ENCODE measurements at regions not wholly inside any gene's neighbourhood (a gene's known extent, or its start where the extent isn't known, plus 50 kb on each side); places are given as distances from the start of the nearest gene placed in this dataset.

DNA sequence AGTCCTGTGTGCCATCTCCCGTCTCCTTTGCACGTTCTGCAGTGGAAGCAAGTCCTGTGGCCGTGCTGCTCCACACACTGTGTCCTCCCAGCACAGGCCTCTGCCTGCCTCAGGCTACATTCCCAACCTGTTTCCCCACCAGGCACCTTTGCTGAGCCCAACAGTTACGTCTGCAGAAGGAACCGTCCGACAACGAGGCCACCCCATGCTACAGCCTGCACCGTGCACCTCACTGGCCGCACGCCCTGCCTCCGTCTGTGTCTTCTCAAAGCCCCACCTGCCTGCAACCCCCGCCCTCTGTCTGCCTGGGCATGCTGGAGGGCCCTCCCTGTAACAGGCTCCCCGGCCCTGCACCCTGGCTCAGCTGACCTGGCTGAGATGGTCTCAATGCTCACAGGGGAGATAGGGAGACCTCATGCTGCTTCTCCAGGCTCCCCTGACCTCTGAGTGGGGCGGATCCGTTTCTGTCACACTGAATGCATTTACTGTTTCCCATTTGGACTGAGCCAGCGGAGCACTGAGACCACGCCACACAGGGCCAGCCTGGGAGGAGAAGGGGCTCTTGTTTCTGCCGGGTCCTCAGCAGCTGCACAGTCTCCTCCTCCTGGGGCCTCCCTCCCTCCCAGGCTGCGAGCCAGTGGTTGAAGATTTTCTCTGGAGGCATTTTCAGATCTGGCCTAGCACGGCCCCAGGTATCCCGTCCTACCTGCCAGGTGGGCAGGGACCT lies 109.1 kb upstream of the OTOS start:
- ChIA-PET POLR2A (no interaction called here), CTCF (no interaction called here)
- DNase-seq (ENCODE audit: extremely low spot score) = no peak
- TF ChIP-seq L3MBTL2 (conservative IDR thresholded peaks at IDR 0.05) (no peak), ELF4 (IDR thresholded peaks at IDR 0.05) (no peak), BHLHE40 (IDR thresholded peaks at IDR 0.05; ENCODE audit: borderline replicate concordance) (no peak), ARNT (IDR thresholded peaks at IDR 0.05) (no peak), FOXM1 (IDR thresholded peaks at IDR 0.05; ENCODE audit: borderline replicate concordance) (no peak), CTBP1 (IDR thresholded peaks at IDR 0.05; ENCODE audit: borderline replicate concordance) (no peak), SP1 (IDR thresholded peaks at IDR 0.05) (no peak), SUZ12 (IDR thresholded peaks at IDR 0.05) (no peak), HDGF (IDR thresholded peaks at IDR 0.05; ENCODE audit: borderline replicate concordance) (no peak), TARDBP (IDR thresholded peaks at IDR 0.05) (no peak), FOXA1 (IDR thresholded peaks at IDR 0.05) (no peak), ZNF384 (IDR thresholded peaks at IDR 0.05) (no peak), FOXK2 (IDR thresholded peaks at IDR 0.05) (no peak), NFRKB (IDR thresholded peaks at IDR 0.05) (no peak), LEF1 (IDR thresholded peaks at IDR 0.05; ENCODE audit: borderline replicate concordance) (no peak)
- TF ChIP-seq, protein P1, sequence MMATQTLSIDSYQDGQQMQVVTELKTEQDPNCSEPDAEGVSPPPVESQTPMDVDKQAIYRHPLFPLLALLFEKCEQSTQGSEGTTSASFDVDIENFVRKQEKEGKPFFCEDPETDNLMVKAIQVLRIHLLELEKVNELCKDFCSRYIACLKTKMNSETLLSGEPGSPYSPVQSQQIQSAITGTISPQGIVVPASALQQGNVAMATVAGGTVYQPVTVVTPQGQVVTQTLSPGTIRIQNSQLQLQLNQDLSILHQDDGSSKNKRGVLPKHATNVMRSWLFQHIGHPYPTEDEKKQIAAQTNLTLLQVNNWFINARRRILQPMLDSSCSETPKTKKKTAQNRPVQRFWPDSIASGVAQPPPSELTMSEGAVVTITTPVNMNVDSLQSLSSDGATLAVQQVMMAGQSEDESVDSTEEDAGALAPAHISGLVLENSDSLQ (IDR thresholded peaks at IDR 0.05) = no peak

DNA sequence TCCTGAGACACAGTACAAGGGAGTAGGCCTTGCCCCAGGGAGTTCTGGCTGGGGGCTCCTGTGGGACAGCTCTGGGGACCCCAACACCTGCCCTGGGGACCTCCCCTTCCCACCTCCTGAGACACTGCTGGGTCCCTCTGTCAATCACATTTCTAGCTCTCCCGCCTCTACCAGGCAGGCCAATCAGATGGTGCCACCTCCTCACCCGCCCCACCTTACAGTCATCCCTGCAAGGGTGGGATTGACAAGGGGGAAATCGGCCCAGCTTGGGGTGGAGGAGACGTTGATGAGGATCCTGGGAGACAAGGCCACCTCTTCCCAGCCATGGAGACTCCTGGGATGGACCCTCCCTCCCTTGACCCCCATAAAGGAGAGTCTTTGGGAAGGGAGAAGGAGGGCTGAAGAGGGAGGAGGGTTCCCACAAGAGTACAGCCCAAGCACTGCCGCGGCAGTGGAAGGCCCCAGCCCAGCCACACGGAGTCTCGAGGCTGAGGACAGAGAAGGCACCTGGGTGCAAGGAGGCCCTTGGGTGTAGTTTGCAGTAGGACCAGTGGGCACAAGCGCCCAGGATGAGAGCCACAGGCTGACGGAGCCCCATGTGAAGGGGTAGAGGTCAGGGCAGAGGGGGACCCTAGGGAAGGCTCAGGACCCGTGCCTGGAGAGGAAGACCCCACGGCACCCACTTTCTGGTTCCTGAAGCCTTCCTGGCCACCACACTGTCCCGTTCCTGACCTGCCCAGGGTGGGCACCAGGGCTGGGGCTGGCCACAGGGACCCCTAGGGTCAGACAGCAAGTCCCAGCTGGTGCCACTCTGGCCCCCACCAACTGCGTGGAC lies 109.9 kb upstream of the OTOS start:
- CTCF ChIA-PET = no interaction called here
- POLR2A ChIA-PET = no interaction called here
- TF ChIP-seq, protein P1 (IDR thresholded peaks at IDR 0.05) = peak; percentile 55; the same call in 1 of the 2 replicates
- TF ChIP-seq LEF1 (IDR thresholded peaks at IDR 0.05; ENCODE audit: borderline replicate concordance) = no peak
- no peak for DNase-seq (ENCODE audit: extremely low spot score)

DNA sequence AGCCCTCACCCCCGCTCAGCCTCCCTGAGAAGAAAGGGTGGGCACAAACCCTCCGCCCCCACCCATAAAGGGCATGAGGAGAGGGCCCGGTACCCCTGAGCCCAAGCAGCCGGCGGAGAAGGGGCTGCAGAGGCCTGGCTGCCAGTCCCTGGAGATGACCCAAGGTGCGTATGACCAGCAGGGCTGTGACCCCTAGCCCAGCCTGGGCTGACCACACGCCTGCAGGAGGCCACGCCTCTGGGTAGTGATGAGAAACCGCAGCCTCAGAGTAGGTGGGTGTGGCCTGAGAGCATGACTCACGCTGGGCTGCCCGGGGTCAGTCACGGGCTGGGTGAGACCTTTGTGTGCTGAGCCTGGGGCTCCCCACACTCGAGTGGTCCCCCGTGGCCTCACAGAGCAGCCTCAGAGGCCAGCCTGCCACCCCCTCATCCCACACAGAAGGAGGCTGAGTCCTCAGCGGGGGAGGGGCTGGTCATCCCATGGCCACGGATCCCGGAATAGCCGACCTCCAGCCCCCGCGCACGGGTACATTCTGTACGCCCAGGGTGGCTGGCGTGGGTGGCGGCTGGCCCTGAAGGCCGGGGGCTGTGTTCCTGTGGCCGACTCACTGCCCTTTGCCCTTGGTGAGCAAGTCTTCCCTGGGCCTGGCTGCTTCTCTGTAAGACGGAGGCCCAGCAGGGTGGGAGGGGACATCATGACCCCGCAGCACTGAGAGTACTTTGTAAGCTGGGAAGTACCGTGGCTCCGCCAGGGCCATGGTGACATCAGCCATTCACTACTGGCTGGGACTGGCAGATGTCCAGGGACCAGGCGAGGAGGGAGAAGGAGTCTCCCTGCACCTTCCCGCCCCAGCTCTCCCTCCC lies 110.8 kb upstream of the OTOS start:
- POLR2A ChIA-PET = no interaction called here
- TF ChIP-seq CTBP1 (IDR thresholded peaks at IDR 0.05; ENCODE audit: borderline replicate concordance) (no peak), FOXM1 (IDR thresholded peaks at IDR 0.05; ENCODE audit: borderline replicate concordance) (no peak), BHLHE40 (IDR thresholded peaks at IDR 0.05; ENCODE audit: borderline replicate concordance) (no peak), ZNF384 (IDR thresholded peaks at IDR 0.05) (no peak), L3MBTL2 (conservative IDR thresholded peaks at IDR 0.05) (no peak), NFRKB (IDR thresholded peaks at IDR 0.05) (no peak)
- DNase-seq (ENCODE audit: extremely low spot score) = peak; percentile 27
- CTCF ChIA-PET = no interaction called here

DNA sequence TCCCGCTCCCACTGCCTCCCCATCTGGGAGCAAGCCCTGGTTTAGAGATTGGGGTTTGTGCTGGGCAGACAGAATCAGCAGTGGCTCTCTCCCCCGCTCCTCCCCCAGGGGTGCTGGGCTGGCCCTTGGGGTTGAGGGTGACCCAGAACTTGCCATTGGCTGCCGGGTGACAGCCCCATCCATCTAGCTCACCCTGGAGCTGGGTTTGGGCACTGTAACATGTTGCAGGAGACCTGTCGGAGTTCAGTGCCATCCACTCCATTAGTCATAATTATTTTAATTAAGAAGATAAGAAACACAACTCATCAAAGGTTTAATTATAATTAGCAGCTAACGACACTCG lies 111.4 kb upstream of the OTOS start:
- TF ChIP-seq FOXM1 (IDR thresholded peaks at IDR 0.05; ENCODE audit: borderline replicate concordance) = no peak
- no peak for TF ChIP-seq CTBP1 (IDR thresholded peaks at IDR 0.05; ENCODE audit: borderline replicate concordance)
- TF ChIP-seq SUZ12 (IDR thresholded peaks at IDR 0.05) = no peak
- no peak for TF ChIP-seq BHLHE40 (IDR thresholded peaks at IDR 0.05; ENCODE audit: borderline replicate concordance)
- TF ChIP-seq, protein P1 (IDR thresholded peaks at IDR 0.05) = no peak
- no peak for TF ChIP-seq SP1 (IDR thresholded peaks at IDR 0.05)
- TF ChIP-seq HDGF (IDR thresholded peaks at IDR 0.05; ENCODE audit: borderline replicate concordance) = no peak
- no peak for TF ChIP-seq ZNF384 (IDR thresholded peaks at IDR 0.05)
- no peak for TF ChIP-seq L3MBTL2 (conservative IDR thresholded peaks at IDR 0.05)
- no peak for TF ChIP-seq FOXK2 (IDR thresholded peaks at IDR 0.05)
- TF ChIP-seq LEF1 (IDR thresholded peaks at IDR 0.05; ENCODE audit: borderline replicate concordance) = no peak
- no peak for TF ChIP-seq ARNT (IDR thresholded peaks at IDR 0.05)
- TF ChIP-seq NFRKB (IDR thresholded peaks at IDR 0.05) = no peak
- no peak for TF ChIP-seq TARDBP (IDR thresholded peaks at IDR 0.05)
- no peak for TF ChIP-seq ELF4 (IDR thresholded peaks at IDR 0.05)
- TF ChIP-seq FOXA1 (IDR thresholded peaks at IDR 0.05) = no peak
- no peak for DNase-seq (ENCODE audit: extremely low spot score)
- CTCF ChIA-PET = no interaction called here
- POLR2A ChIA-PET = no interaction called here

DNA sequence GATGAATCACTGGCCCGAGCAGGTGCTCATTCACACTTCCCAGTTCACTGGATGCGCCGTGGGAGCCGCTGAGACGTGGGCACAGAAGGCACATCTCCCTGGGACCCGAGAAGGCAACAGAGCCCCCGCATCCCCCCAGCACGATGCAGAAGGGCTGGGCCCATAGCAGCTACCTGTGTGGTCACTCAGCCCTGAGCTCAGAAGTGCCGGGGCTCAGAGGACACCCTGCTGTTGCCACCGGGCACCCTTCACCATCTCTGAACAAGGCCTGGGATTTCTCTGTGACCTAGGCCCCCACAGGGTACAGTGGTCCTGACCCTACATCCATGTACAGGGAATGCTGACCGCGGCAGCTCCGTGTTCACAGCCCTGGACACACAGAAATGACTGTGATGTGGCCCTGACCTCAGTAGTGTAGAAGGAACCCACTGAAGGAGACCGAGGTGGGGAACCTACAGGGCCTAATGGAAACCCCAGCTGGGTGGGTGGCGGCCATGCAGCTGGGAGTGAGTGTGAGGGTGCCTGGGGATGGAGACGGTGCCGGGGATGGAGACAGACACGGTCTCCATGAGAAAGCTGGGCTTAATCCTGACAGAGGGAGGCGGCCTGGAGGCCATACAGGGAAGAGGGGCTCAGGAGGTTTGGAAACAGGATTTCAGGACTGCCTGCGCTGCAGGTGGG lies 111.9 kb upstream of the OTOS start:
- POLR2A ChIA-PET = no interaction called here
- DNase-seq (ENCODE audit: extremely low spot score) = no peak
- TF ChIP-seq LEF1 (IDR thresholded peaks at IDR 0.05; ENCODE audit: borderline replicate concordance) (no peak), BHLHE40 (IDR thresholded peaks at IDR 0.05; ENCODE audit: borderline replicate concordance) (no peak), SP1 (IDR thresholded peaks at IDR 0.05) (no peak), SUZ12 (IDR thresholded peaks at IDR 0.05) (no peak), NFRKB (IDR thresholded peaks at IDR 0.05) (no peak), HDGF (IDR thresholded peaks at IDR 0.05; ENCODE audit: borderline replicate concordance) (no peak), L3MBTL2 (conservative IDR thresholded peaks at IDR 0.05) (no peak), CTBP1 (IDR thresholded peaks at IDR 0.05; ENCODE audit: borderline replicate concordance) (no peak), FOXM1 (IDR thresholded peaks at IDR 0.05; ENCODE audit: borderline replicate concordance) (no peak), FOXA1 (IDR thresholded peaks at IDR 0.05) (no peak), ELF4 (IDR thresholded peaks at IDR 0.05) (no peak), TARDBP (IDR thresholded peaks at IDR 0.05) (no peak), FOXK2 (IDR thresholded peaks at IDR 0.05) (no peak), ARNT (IDR thresholded peaks at IDR 0.05) (no peak), ZNF384 (IDR thresholded peaks at IDR 0.05) (no peak)
- TF ChIP-seq, protein P1 (IDR thresholded peaks at IDR 0.05) = no peak
- CTCF ChIA-PET = no interaction called here
